ENCODE measurements at regions not wholly inside any gene's neighbourhood (a gene's known extent, or its start where the extent isn't known, plus 50 kb on each side); places are given as distances from the start of the nearest gene placed in this dataset.

- DNase-seq (ENCODE audit: low read depth), result no peak
Observed at GRCh38 chr10:104505521-104506042, 135.5 kb upstream of the SORCS3 start.

- DNase-seq (ENCODE audit: low read depth), result no peak
Observed at GRCh38 chr10:104509981-104510380, 131.1 kb upstream of the SORCS3 start.

GRCh38 chr10:104510644-104511043 lies 130.4 kb upstream of the SORCS3 start:
- no peak for DNase-seq (ENCODE audit: low read depth)

- no peak for DNase-seq (ENCODE audit: low read depth)
Observed at GRCh38 chr10:104512800-104513199, 128.3 kb upstream of the SORCS3 start.

GRCh38 chr10:104515678-104516199 lies 125.4 kb upstream of the SORCS3 start:
- DNase-seq (ENCODE audit: low read depth), result no peak

GRCh38 chr10:104516986-104517385 lies 124.1 kb upstream of the SORCS3 start:
- DNase-seq (ENCODE audit: low read depth), result no peak

GRCh38 chr10:104517946-104518345 lies 123.1 kb upstream of the SORCS3 start:
- DNase-seq (ENCODE audit: low read depth), result no peak

- DNase-seq (ENCODE audit: low read depth), result no peak
Observed at GRCh38 chr10:104518891-104519290, 122.2 kb upstream of the SORCS3 start.

GRCh38 chr10:104520653-104521052 lies 120.4 kb upstream of the SORCS3 start:
- DNase-seq (ENCODE audit: low read depth), result no peak

GRCh38 chr10:104521901-104522694 lies 119.0 kb upstream of the SORCS3 start:
- DNase-seq (ENCODE audit: low read depth), result no peak

- no peak for DNase-seq (ENCODE audit: low read depth)
Observed at GRCh38 chr10:104526188-104526587, 114.9 kb upstream of the SORCS3 start.

- no peak for DNase-seq (ENCODE audit: low read depth)
Observed at GRCh38 chr10:104527013-104527412, 114.1 kb upstream of the SORCS3 start.

- no peak for DNase-seq (ENCODE audit: low read depth)
Observed at GRCh38 chr10:104540181-104540580, 100.9 kb upstream of the SORCS3 start.

- no peak for DNase-seq (ENCODE audit: low read depth)
Observed at GRCh38 chr10:104541820-104542219, 99.3 kb upstream of the SORCS3 start.

GRCh38 chr10:104546336-104546735 lies 94.8 kb upstream of the SORCS3 start:
- DNase-seq (ENCODE audit: low read depth), result no peak

GRCh38 chr10:104546756-104547155 lies 94.3 kb upstream of the SORCS3 start:
- no peak for DNase-seq (ENCODE audit: low read depth)

GRCh38 chr10:104548090-104548489 lies 93.0 kb upstream of the SORCS3 start:
- no peak for DNase-seq (ENCODE audit: low read depth)

- DNase-seq (ENCODE audit: low read depth), result no peak
Observed at GRCh38 chr10:104556831-104557230, 84.3 kb upstream of the SORCS3 start.

- no peak for DNase-seq (ENCODE audit: low read depth)
Observed at GRCh38 chr10:104557966-104558365, 83.1 kb upstream of the SORCS3 start.

- no peak for DNase-seq (ENCODE audit: low read depth)
Observed at GRCh38 chr10:104559935-104560334, 81.2 kb upstream of the SORCS3 start.

- no peak for DNase-seq (ENCODE audit: low read depth)
Observed at GRCh38 chr10:104563051-104563450, 78.0 kb upstream of the SORCS3 start.

GRCh38 chr10:104563548-104563947 lies 77.5 kb upstream of the SORCS3 start:
- no peak for DNase-seq (ENCODE audit: low read depth)

- DNase-seq (ENCODE audit: low read depth), result no peak
Observed at GRCh38 chr10:104574427-104574826, 66.7 kb upstream of the SORCS3 start.

GRCh38 chr10:104574838-104575237 lies 66.3 kb upstream of the SORCS3 start:
- no peak for DNase-seq (ENCODE audit: low read depth)

Measured in CMK (cell line).